ENCODE measurements at regions not wholly inside any gene's neighbourhood (a gene's known extent, or its start where the extent isn't known, plus 50 kb on each side); places are given as distances from the start of the nearest gene placed in this dataset.

- no peak for TF ChIP-seq GATA2 (IDR thresholded peaks at IDR 0.05; ENCODE audit: low read depth, low read length)
- TF ChIP-seq GATA3 (IDR thresholded peaks at IDR 0.05; ENCODE audit: low read depth, low read length) = no peak
Observed at GRCh38 chr9:99286536-99286935, 64.5 kb downstream of the SEC61B start.
